Activated naive CD8-positive, alpha-beta T cell treated with anti-CD3 and anti-CD28 coated beads for 36 hours (primary cell): ENCODE measurements at regions not wholly inside any gene's neighbourhood (a gene's known extent, or its start where the extent isn't known, plus 50 kb on each side); places are given as distances from the start of the nearest gene placed in this dataset.

ENCODE experiments used
- DNase-seq: peaks from one replicate; pipeline ENCODE4 v3.0.0; 2021
- H3K27ac Mint-ChIP-seq: one replicate; pipeline ENCODE4 v1.8.0; 2022; ENCODE audit warnings: mild to moderate bottlenecking, moderate library complexity, mixed read lengths
- H3K27me3 Mint-ChIP-seq: one replicate; pipeline ENCODE4 v1.8.0; 2022; ENCODE audit warnings: mild to moderate bottlenecking, mixed read lengths
- H3K36me3 Mint-ChIP-seq: one replicate; pipeline ENCODE4 v1.8.0; 2021; ENCODE audit warnings: mild to moderate bottlenecking, mixed read lengths
- H3K4me1 Mint-ChIP-seq: one replicate; pipeline ENCODE4 v1.8.0; 2021; ENCODE audit warnings: mixed read lengths
- H3K4me3 Mint-ChIP-seq: one replicate; pipeline ENCODE4 v1.8.0; 2022; ENCODE audit warnings: mild to moderate bottlenecking, moderate library complexity, mixed read lengths
- H3K9me3 Mint-ChIP-seq: one replicate; pipeline ENCODE4 v1.8.0; 2022; ENCODE audit warnings: mixed read lengths

DNA sequence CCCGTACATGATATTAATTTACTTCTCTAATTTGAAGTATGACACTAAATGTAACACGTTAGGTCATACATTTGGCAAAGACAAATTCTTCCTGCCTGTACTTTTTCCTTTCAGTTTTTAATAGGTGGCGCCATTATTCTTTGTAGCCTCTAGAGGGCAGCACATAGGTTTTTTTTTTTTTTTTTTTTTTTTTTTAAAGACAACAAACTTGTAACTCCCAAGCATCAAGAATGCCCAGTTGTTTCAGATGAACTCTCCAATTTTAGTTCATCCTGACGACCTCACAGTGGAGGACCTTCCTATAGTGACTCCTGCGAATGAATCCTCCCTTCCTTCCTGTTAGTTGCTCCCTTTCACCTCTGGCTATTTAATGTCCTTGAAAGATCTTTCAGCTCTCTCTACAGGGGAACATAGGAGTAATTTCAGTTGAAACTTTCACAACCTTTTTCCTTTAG is 139.3 kb upstream of the HDAC9 start:
- no peaks in the 10 kb centered on the region for H3K9me3 Mint-ChIP-seq
- H3K36me3 Mint-ChIP-seq, result no peaks in the 10 kb centered on the region
- no peak overlapping the region for H3K4me3 Mint-ChIP-seq
- H3K27me3 Mint-ChIP-seq, result peaks cover 4% of the 10 kb centered on the region
- H3K27ac Mint-ChIP-seq, result no peak overlapping the region
- no peaks in the 10 kb centered on the region for H3K4me1 Mint-ChIP-seq
- DNase-seq, result no peak

DNA sequence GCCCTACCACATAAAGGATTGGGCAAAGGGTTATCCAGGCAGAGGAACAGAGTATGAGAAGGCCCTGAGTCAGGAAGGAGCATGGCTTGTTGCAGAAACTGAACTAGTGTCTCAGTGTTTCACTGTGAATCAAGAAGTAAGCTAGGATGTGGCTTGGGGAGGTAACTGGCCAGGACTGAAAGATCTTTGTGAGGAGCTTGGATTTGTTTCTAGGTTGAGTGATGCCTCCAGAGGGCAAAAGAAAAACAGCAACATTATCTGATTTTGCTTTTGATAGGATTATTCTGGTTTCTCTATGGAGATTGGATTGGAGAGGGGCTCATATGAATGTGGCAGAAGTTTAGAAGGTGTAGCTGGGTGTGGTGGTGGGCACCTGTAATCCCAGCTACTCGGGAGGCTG is 137.9 kb upstream of the HDAC9 start:
- H3K27ac Mint-ChIP-seq, result no peak overlapping the region
- no peak overlapping the region for H3K4me3 Mint-ChIP-seq
- H3K9me3 Mint-ChIP-seq, result no peaks in the 10 kb centered on the region
- H3K4me1 Mint-ChIP-seq, result no peaks in the 10 kb centered on the region
- H3K36me3 Mint-ChIP-seq, result no peaks in the 10 kb centered on the region
- no peak for DNase-seq
- H3K27me3 Mint-ChIP-seq, result peaks cover under 1% of the 10 kb centered on the region

DNA sequence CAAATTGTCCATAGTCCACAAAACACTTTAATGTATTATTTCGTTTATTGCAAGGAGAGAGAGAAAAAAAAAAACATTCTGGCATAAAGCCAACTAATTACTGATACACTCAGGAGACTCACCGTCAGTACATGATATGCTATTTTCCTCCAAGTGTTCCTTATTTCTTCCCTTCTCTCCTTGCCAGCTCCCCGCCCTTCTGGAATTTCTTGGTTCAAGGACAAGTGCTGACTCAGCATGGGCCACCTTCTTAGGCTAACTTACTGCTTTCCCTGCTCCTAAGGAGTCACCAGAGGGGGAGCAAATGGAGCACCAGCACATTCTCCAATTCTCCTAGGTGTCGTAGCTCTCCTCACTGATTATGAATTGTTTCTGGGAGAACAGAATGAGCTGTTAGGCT is 133.8 kb upstream of the HDAC9 start:
- H3K27me3 Mint-ChIP-seq, result no peaks in the 10 kb centered on the region
- DNase-seq, result no peak
- no peaks in the 10 kb centered on the region for H3K36me3 Mint-ChIP-seq
- no peaks in the 10 kb centered on the region for H3K4me1 Mint-ChIP-seq
- H3K4me3 Mint-ChIP-seq, result no peak overlapping the region
- no peaks in the 10 kb centered on the region for H3K9me3 Mint-ChIP-seq
- H3K27ac Mint-ChIP-seq, result no peak overlapping the region

DNA sequence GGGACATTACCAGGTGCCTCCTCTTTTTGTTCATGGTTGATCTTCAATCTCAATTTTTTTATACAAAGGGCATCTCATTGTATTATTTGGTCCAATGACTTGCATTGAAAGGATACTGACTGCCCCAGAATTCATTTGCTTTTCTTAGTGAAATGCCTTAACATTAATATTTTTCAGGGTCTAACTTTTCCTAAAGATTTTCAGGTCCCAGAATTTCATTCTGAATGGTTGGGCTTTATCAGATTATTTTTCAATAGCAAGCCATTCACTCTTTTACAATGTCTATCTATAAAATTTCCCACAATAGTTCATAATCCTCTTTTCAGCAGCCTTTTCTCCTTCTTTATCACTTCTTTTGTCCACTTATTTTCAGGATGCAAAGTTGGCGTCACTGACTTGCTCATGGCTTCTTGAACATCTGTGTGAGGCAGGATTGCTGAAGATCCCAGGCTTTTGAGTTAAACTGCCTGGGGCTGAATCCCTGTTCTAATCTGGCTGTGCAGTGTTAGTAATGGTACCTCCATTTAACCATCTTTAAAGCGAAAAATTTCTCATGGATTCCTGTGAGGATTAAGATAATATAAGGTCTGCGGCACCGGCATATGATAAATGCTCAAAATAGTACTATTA is 131.7 kb upstream of the HDAC9 start:
- Mint-ChIP-seq H3K36me3 (no peaks in the 10 kb centered on the region), H3K27ac (no peak overlapping the region), H3K4me1 (no peaks in the 10 kb centered on the region), H3K27me3 (no peaks in the 10 kb centered on the region), H3K9me3 (no peaks in the 10 kb centered on the region), H3K4me3 (no peak overlapping the region)
- no peak for DNase-seq

DNA sequence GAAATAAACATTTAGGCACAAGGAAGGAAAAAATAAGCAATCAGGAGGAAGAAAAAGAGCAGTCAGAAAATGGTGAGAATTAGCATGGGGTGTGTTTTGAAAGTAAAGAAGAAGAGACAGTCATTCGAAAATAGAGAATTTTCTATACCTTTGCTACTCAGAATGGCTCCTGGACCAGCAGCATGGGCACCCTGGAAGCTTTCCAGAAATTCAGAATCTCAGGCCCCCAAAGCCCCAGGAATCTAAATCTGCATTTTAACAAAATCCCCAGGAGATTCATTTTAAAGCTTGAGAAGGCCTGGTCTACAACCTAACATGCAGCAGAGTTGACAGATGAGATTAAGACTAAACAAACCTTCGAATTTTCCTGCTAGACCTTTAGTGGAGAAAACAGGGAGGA is 131.2 kb upstream of the HDAC9 start:
- no peak for DNase-seq
- Mint-ChIP-seq H3K36me3 (no peaks in the 10 kb centered on the region), H3K9me3 (no peaks in the 10 kb centered on the region), H3K4me3 (no peak overlapping the region), H3K27me3 (no peaks in the 10 kb centered on the region), H3K4me1 (no peaks in the 10 kb centered on the region), H3K27ac (no peak overlapping the region)

DNA sequence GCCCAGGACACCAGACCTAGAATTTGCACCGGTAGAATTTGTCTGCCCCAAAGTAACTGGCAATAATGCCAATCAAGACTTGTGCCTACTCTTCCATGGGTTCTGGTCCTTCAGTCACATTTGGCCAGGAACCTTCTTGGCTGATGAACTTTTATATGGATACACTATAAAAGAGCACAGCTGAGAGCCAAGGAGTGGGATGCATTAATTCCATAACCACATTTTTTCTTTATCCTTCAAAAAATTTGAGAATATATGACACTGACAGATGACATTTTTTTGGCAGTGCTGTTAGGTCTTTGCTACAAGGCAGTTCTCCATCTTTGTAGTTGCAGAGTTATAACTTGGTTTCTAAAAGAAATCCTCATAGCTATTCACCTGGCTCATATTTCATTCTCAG is 129.2 kb upstream of the HDAC9 start:
- Mint-ChIP-seq H3K4me3 (no peak overlapping the region), H3K27me3 (no peaks in the 10 kb centered on the region), H3K36me3 (no peaks in the 10 kb centered on the region), H3K9me3 (no peaks in the 10 kb centered on the region), H3K27ac (no peak overlapping the region), H3K4me1 (no peaks in the 10 kb centered on the region)
- no peak for DNase-seq

DNA sequence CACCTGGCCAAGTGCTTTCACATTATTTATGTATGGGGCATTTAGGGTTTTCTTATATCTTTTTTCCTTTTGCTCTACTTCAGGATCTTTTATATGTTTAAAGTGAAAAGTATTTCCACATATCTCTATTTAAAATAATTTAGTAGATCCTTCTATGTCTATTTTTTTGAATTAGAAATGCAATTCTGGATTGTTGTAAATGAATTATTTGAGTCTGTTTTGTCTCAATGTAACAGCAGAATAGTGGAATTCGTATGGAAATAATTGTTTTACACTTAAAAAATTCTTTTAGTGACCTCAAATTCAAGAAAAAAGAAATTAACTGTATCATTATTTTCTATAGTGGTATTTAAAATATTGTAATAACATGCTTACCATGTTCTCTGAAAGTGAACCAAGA is 126.5 kb upstream of the HDAC9 start:
- no peaks in the 10 kb centered on the region for H3K9me3 Mint-ChIP-seq
- no peak for DNase-seq
- no peak overlapping the region for H3K4me3 Mint-ChIP-seq
- no peaks in the 10 kb centered on the region for H3K36me3 Mint-ChIP-seq
- no peaks in the 10 kb centered on the region for H3K27me3 Mint-ChIP-seq
- no peak overlapping the region for H3K27ac Mint-ChIP-seq
- no peaks in the 10 kb centered on the region for H3K4me1 Mint-ChIP-seq

DNA sequence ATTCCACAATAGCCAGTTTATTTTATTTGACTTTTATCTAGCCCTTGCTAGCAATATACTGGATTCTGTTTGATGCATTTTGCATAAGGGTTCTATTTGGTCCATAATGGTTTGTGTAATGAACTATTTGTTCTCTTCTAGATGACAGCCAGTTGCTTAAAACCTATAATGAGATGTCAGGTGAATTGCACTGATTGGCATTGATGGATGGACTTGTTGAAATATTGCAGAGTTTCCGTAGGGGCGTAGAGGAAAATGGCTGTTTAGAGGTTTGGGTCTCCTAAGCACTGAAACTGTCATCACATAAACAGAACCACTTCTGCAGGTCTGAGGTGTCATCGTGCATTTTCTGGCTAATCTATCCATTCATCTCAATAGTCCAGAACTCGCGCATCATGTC is 124.9 kb upstream of the HDAC9 start:
- no peak for DNase-seq
- no peak overlapping the region for H3K4me3 Mint-ChIP-seq
- no peaks in the 10 kb centered on the region for H3K4me1 Mint-ChIP-seq
- H3K27me3 Mint-ChIP-seq, result no peaks in the 10 kb centered on the region
- H3K36me3 Mint-ChIP-seq, result no peaks in the 10 kb centered on the region
- H3K27ac Mint-ChIP-seq, result no peak overlapping the region
- H3K9me3 Mint-ChIP-seq, result no peaks in the 10 kb centered on the region

DNA sequence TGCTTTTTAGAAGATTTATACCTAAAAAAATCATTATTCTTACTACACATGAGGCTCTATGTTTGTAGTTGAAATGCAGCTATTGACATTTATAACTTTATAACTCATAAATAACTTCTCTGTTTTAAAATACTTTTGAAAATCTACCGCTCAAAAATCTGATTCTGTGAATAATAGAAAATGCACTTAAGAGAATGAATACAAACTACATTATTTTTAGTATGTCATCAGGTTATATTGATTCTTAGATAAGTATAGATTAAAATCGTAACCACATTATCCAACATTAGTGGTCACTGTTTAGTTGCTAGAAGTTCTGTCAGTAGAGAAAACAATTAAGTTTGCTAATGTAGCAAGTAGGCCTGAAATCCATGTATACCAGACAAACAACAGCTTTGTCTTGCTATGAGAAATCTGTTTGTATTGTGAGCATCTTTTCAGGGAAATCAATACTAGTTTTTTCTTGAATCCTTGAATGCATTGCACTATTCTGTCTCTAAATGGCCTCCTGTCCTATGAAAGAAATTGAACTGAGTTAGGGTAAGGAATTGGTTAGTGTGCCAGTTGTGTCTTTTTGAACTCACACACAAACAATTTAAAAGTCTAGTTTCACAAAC is 116.5 kb upstream of the HDAC9 start:
- no peaks in the 10 kb centered on the region for H3K9me3 Mint-ChIP-seq
- H3K27me3 Mint-ChIP-seq, result no peaks in the 10 kb centered on the region

DNA sequence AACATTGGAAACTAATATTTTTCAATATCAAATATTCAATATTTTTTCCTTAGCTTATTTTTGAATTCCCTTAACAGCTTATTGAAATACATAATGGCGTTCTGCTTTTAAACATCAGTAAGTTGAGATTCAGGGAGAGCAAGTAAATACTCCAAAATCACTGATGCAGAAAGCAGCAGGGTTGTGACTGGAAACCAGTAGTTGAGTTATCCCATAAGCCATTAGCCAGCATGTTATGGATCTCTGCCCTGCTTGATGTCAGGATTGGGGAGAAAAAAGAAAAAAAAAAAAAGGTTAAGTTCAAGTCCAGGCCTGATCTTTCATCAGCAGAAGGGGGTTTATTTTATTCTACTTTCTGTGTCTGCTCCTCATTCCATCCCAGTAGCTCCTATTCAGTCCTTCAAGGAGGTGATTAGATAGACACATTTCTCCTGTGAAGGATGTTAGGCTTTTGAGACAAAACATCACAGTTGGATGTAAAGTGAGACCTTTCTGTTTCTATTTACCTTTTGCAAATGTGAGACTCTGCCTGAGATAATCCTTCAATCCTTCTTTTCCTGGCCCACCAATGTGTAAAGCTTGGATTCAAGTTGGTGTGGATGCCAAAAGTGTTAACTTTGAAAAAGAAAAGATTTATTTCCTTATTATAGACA is 110.9 kb upstream of the HDAC9 start:
- H3K9me3 Mint-ChIP-seq, result no peaks in the 10 kb centered on the region
- H3K4me3 Mint-ChIP-seq, result no peak overlapping the region
- no peaks in the 10 kb centered on the region for H3K36me3 Mint-ChIP-seq
- H3K4me1 Mint-ChIP-seq, result no peaks in the 10 kb centered on the region
- H3K27me3 Mint-ChIP-seq, result no peaks in the 10 kb centered on the region
- no peak overlapping the region for H3K27ac Mint-ChIP-seq
- DNase-seq, result no peak

More for the DNA sequence above, 116.5 kb upstream of the HDAC9 start:
- H3K27ac Mint-ChIP-seq, result no peak overlapping the region
- no peak overlapping the region for H3K4me3 Mint-ChIP-seq
- no peaks in the 10 kb centered on the region for H3K4me1 Mint-ChIP-seq
- no peaks in the 10 kb centered on the region for H3K36me3 Mint-ChIP-seq
- DNase-seq, result no peak

DNA sequence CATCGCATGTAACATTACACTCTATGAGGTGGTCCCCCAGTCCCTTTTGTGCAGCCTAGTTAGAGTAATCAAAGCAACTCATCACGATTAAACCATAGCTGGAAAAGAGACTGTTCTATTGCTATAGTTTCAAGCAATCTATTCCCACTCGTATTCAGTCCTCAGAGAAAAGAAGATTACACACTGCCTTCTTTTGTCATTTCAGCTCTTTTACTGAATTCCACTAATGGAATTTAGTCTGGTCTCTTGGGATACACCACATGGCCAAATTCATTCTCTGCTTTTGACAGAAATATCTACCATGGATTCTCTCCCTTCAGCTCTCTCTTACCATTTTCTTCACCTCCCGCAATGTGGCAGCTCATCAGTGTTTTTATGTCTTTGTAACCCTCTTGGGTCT is 108.9 kb upstream of the HDAC9 start:
- Mint-ChIP-seq H3K4me3 (no peak overlapping the region), H3K27me3 (no peaks in the 10 kb centered on the region), H3K4me1 (no peaks in the 10 kb centered on the region), H3K27ac (no peak overlapping the region), H3K36me3 (no peaks in the 10 kb centered on the region), H3K9me3 (no peaks in the 10 kb centered on the region)
- no peak for DNase-seq

DNA sequence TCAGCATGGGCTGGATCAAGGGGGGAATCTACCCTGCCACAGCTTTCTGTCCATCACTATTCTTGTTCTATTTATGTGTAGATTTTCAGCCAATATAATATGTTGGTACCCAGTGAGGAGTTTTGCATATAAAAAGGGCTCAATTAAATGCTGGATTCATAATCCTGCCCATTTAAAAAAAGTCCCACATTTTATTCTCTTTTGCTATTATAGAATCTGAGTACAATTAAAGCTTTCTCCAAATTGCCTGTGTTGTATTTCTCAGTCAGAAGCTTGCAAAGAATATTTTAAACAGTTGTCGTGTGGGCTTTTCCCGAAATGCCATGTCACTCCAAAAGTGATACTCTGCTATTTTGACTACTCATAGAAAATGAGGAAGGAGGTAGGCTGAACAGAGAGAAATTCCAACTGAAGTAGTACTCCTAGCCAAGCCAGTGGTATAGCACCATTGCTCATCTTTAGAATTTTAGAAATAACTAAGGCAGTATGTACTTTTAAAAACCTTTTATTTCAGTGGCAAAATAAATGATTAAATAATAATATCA is 108.3 kb upstream of the HDAC9 start:
- DNase-seq, result no peak
- Mint-ChIP-seq H3K4me1 (no peaks in the 10 kb centered on the region), H3K4me3 (no peak overlapping the region), H3K27ac (no peak overlapping the region), H3K36me3 (no peaks in the 10 kb centered on the region), H3K9me3 (no peaks in the 10 kb centered on the region), H3K27me3 (no peaks in the 10 kb centered on the region)

DNA sequence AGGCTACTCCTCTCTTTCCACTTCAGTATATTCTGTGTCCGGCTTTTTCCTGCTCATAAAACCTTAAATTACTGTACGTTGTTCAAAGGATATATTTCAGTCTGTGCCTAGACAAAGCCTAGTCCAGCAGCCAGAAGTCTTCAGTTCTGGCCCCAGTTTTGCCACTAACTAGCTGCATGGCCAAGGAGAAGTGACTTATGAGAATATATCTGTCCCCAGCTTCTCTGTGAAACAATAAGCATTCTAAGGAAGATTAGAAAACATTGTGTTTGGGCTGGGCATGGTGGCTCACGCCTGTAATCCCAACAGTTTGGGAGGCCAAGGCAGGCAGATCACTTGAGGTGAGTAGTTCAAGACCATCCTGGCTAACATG is 105.0 kb upstream of the HDAC9 start:
- Mint-ChIP-seq H3K9me3 (no peaks in the 10 kb centered on the region), H3K27me3 (no peaks in the 10 kb centered on the region), H3K4me1 (no peaks in the 10 kb centered on the region), H3K36me3 (no peaks in the 10 kb centered on the region), H3K27ac (no peak overlapping the region), H3K4me3 (no peak overlapping the region)
- DNase-seq, result no peak

DNA sequence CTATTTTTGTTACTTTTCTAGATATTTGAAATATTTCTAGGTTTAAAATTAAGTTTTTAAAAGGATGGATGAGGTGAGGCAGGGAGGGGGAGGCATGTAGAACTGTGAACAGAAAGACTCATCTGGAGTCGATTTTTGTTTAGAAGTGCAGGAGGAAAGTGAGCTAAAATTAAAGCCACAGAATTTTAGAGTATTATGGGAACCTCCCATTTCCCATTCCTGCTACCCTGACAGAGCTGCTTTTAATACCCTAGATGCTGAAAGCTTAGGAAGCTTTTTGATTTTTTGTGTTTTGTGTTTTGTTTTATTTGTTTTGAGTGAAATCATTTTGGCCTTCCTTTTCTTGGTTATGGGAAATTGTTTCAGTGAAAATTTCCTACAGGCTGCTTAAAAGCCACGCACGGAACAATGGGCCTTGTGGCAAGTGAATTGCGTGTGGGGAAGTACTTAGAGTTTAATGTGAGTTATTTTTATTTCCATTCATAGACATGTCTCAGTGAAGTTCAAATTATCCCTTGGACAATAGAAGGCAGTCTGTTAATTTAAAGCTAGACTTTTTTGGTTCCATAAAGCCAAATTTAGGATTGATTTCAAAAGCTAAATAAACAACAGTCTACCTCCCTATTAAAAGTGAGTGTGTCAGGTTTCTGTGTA is 102.0 kb upstream of the HDAC9 start:
- no peak overlapping the region for H3K27ac Mint-ChIP-seq
- H3K4me1 Mint-ChIP-seq, result no peaks in the 10 kb centered on the region
- H3K36me3 Mint-ChIP-seq, result no peaks in the 10 kb centered on the region
- DNase-seq, result no peak
- no peaks in the 10 kb centered on the region for H3K27me3 Mint-ChIP-seq
- H3K9me3 Mint-ChIP-seq, result no peaks in the 10 kb centered on the region
- no peak overlapping the region for H3K4me3 Mint-ChIP-seq

DNA sequence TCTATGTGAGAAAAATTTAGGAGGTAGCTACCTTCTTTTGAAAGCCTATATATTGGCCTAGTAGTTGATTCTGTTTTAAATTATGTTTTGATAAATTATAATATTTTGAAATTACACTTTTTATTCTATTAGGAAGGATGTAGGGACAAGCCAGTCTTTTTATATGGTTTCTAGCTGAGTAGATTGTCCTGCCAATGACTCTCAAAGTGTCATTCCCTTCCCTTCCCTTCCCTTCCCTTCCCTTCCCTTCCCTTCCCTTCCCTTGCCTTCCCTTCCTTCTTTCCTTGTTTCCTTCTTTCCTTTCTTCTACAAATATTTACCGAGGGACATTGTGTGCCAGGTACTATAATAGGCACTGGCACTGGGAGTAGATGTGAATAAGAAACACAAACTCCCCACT is 99.7 kb upstream of the HDAC9 start:
- H3K4me1 Mint-ChIP-seq, result no peaks in the 10 kb centered on the region
- H3K27ac Mint-ChIP-seq, result no peak overlapping the region
- no peak overlapping the region for H3K4me3 Mint-ChIP-seq
- DNase-seq, result no peak
- H3K36me3 Mint-ChIP-seq, result no peaks in the 10 kb centered on the region
- no peaks in the 10 kb centered on the region for H3K9me3 Mint-ChIP-seq
- H3K27me3 Mint-ChIP-seq, result no peaks in the 10 kb centered on the region
